ENCODE measurements at regions not wholly inside any gene's neighbourhood (a gene's known extent, or its start where the extent isn't known, plus 50 kb on each side); places are given as distances from the start of the nearest gene placed in this dataset.
"Not testable (repeated sequence)": the region's sequence is repeated elsewhere in the genome, so short reads cannot be mapped to it uniquely, and the experiment has no call there.

- Histone ChIP-seq H3K79me2 (ENCODE audit: insufficient read depth, low read length) (no peaks in the 10 kb centered on the region), H4K20me1 (ENCODE audit: low read depth, low read length) (no peaks in the 10 kb centered on the region), H3K9me2 (replicated peaks; ENCODE audit: insufficient read depth, low read length) (no peaks in the 10 kb centered on the region), H3K4me3 (ENCODE audit: insufficient read depth, low read length, poor library complexity, severe bottlenecking) (no peak overlapping the region), H2AFZ (ENCODE audit: low read depth, low read length, severe bottlenecking) (no peak overlapping the region), H3K4me2 (ENCODE audit: low read depth, low read length, poor library complexity, severe bottlenecking) (no peak overlapping the region), H3K27me3 (ENCODE audit: low read length) (no peaks in the 10 kb centered on the region), H3K36me3 (ENCODE audit: low read length) (no peaks in the 10 kb centered on the region), H3K9ac (ENCODE audit: low read length) (no peak overlapping the region), H3K9me3 (ENCODE audit: insufficient read depth, low read length) (no peaks in the 10 kb centered on the region), H3K27ac (ENCODE audit: low read depth, low read length) (no peak overlapping the region), H3F3A (ENCODE audit: insufficient read depth) (no peaks in the 10 kb centered on the region)
- TF ChIP-seq, protein P1, sequence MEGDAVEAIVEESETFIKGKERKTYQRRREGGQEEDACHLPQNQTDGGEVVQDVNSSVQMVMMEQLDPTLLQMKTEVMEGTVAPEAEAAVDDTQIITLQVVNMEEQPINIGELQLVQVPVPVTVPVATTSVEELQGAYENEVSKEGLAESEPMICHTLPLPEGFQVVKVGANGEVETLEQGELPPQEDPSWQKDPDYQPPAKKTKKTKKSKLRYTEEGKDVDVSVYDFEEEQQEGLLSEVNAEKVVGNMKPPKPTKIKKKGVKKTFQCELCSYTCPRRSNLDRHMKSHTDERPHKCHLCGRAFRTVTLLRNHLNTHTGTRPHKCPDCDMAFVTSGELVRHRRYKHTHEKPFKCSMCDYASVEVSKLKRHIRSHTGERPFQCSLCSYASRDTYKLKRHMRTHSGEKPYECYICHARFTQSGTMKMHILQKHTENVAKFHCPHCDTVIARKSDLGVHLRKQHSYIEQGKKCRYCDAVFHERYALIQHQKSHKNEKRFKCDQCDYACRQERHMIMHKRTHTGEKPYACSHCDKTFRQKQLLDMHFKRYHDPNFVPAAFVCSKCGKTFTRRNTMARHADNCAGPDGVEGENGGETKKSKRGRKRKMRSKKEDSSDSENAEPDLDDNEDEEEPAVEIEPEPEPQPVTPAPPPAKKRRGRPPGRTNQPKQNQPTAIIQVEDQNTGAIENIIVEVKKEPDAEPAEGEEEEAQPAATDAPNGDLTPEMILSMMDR (IDR thresholded peaks at IDR 0.05; ENCODE audit: insufficient read depth, low read length, poor library complexity, severe bottlenecking), result no peak
- no peak for TF ChIP-seq EZH2phosphoT487 (conservative IDR thresholded peaks at IDR 0.05; ENCODE audit: low read length)
These were observed 324.5 kb upstream of the EPHA4 start for GRCh38 chr2:221896505-221897151.

DNA sequence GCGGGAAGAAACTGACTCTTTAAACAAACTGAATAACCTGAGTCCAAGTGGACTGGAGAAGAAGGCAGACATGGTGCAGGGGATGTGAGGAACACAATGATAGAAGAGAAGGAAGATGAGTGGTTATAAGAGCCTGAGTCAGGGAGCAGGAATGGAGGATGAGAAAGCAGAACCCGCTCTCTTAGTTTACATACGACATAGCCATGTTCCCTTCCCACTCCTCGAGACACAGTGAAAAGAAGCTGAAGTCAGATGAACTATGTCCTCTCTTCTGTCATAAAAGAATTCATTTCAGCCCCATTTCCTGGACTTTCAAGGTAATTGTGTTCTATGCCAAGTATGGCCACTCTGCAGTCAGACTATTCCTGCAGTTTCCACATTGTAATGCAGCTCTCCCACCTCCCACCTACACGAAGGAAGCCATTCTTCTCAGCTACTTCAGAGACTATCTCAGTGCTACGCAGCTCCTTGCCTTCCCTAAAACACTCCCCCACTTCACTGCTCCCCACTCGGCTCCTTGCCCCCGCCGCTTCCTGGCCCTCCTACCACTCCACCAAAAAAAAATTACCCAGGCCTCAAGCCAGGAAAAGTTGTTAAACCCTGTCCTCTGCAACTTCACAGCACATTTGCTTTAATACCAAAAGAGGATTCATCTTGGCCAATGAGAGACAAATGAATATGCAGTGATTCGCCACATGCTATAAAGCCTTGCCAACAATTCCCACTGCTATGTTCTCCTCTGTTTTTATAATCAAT is 323.4 kb upstream of the EPHA4 start:
- Histone ChIP-seq H3K27ac (ENCODE audit: low read depth, low read length) (no peak overlapping the region), H3K9ac (ENCODE audit: low read length) (no peak overlapping the region), H2AFZ (ENCODE audit: low read depth, low read length, severe bottlenecking) (no peak overlapping the region), H3K9me2 (replicated peaks; ENCODE audit: insufficient read depth, low read length) (no peaks in the 10 kb centered on the region), H3K36me3 (ENCODE audit: low read length) (no peaks in the 10 kb centered on the region), H3K4me3 (ENCODE audit: insufficient read depth, low read length, poor library complexity, severe bottlenecking) (no peak overlapping the region), H3F3A (ENCODE audit: insufficient read depth) (no peaks in the 10 kb centered on the region), H3K9me3 (ENCODE audit: insufficient read depth, low read length) (no peaks in the 10 kb centered on the region), H3K79me2 (ENCODE audit: insufficient read depth, low read length) (no peaks in the 10 kb centered on the region), H4K20me1 (ENCODE audit: low read depth, low read length) (no peaks in the 10 kb centered on the region), H3K27me3 (ENCODE audit: low read length) (no peaks in the 10 kb centered on the region), H3K4me2 (ENCODE audit: low read depth, low read length, poor library complexity, severe bottlenecking) (no peak overlapping the region)
- TF ChIP-seq EZH2phosphoT487 (conservative IDR thresholded peaks at IDR 0.05; ENCODE audit: low read length), result no peak
- TF ChIP-seq, protein P1 (IDR thresholded peaks at IDR 0.05; ENCODE audit: insufficient read depth, low read length, poor library complexity, severe bottlenecking), result no peak

GRCh38 chr2:221893501-221893900 is 321.4 kb upstream of the EPHA4 start:
- no peak for TF ChIP-seq EZH2phosphoT487 (conservative IDR thresholded peaks at IDR 0.05; ENCODE audit: low read length)
- TF ChIP-seq, protein P1 (IDR thresholded peaks at IDR 0.05; ENCODE audit: insufficient read depth, low read length, poor library complexity, severe bottlenecking), result no peak
- no peak overlapping the region for H3K4me2 ChIP-seq (ENCODE audit: low read depth, low read length, poor library complexity, severe bottlenecking)
- H3K36me3 ChIP-seq (ENCODE audit: low read length), result no peaks in the 10 kb centered on the region
- no peak overlapping the region for H3K9ac ChIP-seq (ENCODE audit: low read length)
- no peaks in the 10 kb centered on the region for H3K9me3 ChIP-seq (ENCODE audit: insufficient read depth, low read length)
- no peak overlapping the region for H2AFZ ChIP-seq (ENCODE audit: low read depth, low read length, severe bottlenecking)
- H3F3A ChIP-seq (ENCODE audit: insufficient read depth), result no peaks in the 10 kb centered on the region
- H3K79me2 ChIP-seq (ENCODE audit: insufficient read depth, low read length), result no peaks in the 10 kb centered on the region
- no peak overlapping the region for H3K27ac ChIP-seq (ENCODE audit: low read depth, low read length)
- H4K20me1 ChIP-seq (ENCODE audit: low read depth, low read length), result no peaks in the 10 kb centered on the region
- no peaks in the 10 kb centered on the region for H3K27me3 ChIP-seq (ENCODE audit: low read length)
- no peaks in the 10 kb centered on the region for H3K9me2 ChIP-seq (replicated peaks; ENCODE audit: insufficient read depth, low read length)
- H3K4me3 ChIP-seq (ENCODE audit: insufficient read depth, low read length, poor library complexity, severe bottlenecking), result no peak overlapping the region

GRCh38 chr2:221892006-221892405 is 319.9 kb upstream of the EPHA4 start:
- not testable (repeated sequence) for H2AFZ ChIP-seq (ENCODE audit: low read depth, low read length, severe bottlenecking); H3K9me2 ChIP-seq (replicated peaks; ENCODE audit: insufficient read depth, low read length); H3K36me3 ChIP-seq (ENCODE audit: low read length); H3K9ac ChIP-seq (ENCODE audit: low read length); H3K4me2 ChIP-seq (ENCODE audit: low read depth, low read length, poor library complexity, severe bottlenecking); H3K4me3 ChIP-seq (ENCODE audit: insufficient read depth, low read length, poor library complexity, severe bottlenecking); H3K27ac ChIP-seq (ENCODE audit: low read depth, low read length); H3F3A ChIP-seq (ENCODE audit: insufficient read depth); H3K79me2 ChIP-seq (ENCODE audit: insufficient read depth, low read length); H3K27me3 ChIP-seq (ENCODE audit: low read length); H3K9me3 ChIP-seq (ENCODE audit: insufficient read depth, low read length); H4K20me1 ChIP-seq (ENCODE audit: low read depth, low read length)
